Endothelial cell of umbilical vein (primary cell): ENCODE measurements at regions not wholly inside any gene's neighbourhood (a gene's known extent, or its start where the extent isn't known, plus 50 kb on each side); places are given as distances from the start of the nearest gene placed in this dataset.
A peak's percentile ranks its signal among the peaks of the same experiment; 100 is the strongest.

Source experiments
- BruUV-seq: library from RNA; stranded (reverse); fragments of 400-500 nt; replicated peaks from 2 replicates; lab custom pipeline; 2021; lab: Mats Ljungman, UMichigan
- CTCF ChIA-PET: fragments of 300-600, 350-600 bp; sonication (Branson Sonifier 250); formaldehyde crosslinking; loops from one replicate; lab custom pipeline; 2021; ENCODE audit warnings: antibody characterized with exemption, inconsistent platforms; lab: Charles Lee
- POLR2A ChIA-PET: fragments of 300-600, 350-600 bp; sonication (Branson Sonifier 250); formaldehyde crosslinking; loops from one replicate; lab custom pipeline; 2021; ENCODE audit warnings: antibody characterized with exemption, inconsistent platforms; lab: Charles Lee
- DNase-seq: peaks from one replicate; pipeline ENCODE4 v3.0.0-alpha.2; 2011; ENCODE audit warnings: low read depth, low spot score
- FAIRE-seq: peaks from 2 replicates; lab custom pipeline; 2011; peaks lifted over from hg19 to GRCh38; lab: Jason Lieb, UNC
- H2AFZ ChIP-seq: 2 replicates; pipeline ENCODE4 v1.6.0; 2012; ENCODE audit warnings: low read depth, low read length, control low read depth, inconsistent platforms
- H3K27ac ChIP-seq: 2 replicates; pipeline ENCODE4 v1.5.1; 2011; ENCODE audit warnings: low read depth, mild to moderate bottlenecking, control low read depth, low read length, moderate library complexity; ENCODE audit not compliant: insufficient read depth
- H3K27me3 ChIP-seq, 2 experiments: 2 replicates each; pipeline versions ENCODE4 v1.6.0 to v1.6.1; 2011; ENCODE audit warnings: low read length in 2 of 2, mixed read lengths in 1 of 2; ENCODE audit not compliant: control insufficient read depth in 2 of 2, insufficient read depth in 2 of 2
- H3K36me3 ChIP-seq, 2 experiments: 2 replicates in 1 of 2; 3 replicates in 1 of 2; pipeline ENCODE4 v1.5.1; 2011; ENCODE audit warnings: low read length in 2 of 2, mild to moderate bottlenecking in 1 of 2, moderate library complexity in 1 of 2; ENCODE audit not compliant: control insufficient read depth in 2 of 2, insufficient read depth in 2 of 2; ENCODE audit errors: extremely low read depth in 1 of 2
- H3K4me1 ChIP-seq: 3 replicates; pipeline ENCODE4 v1.5.1; 2011; ENCODE audit warnings: mild to moderate bottlenecking, low read length; ENCODE audit not compliant: control insufficient read depth, insufficient read depth; ENCODE audit errors: extremely low read depth
- H3K4me2 ChIP-seq: 2 replicates; pipeline ENCODE4 v1.6.1; 2011; ENCODE audit warnings: low read length, control low read depth, mixed read lengths; ENCODE audit not compliant: insufficient read depth
- H3K4me3 ChIP-seq, 3 experiments: fragments of 200-600 bp in 1 of 3; sonication (generic), shearing (Covaris generic) in 1 of 3; replicated peaks in 1 of 3; 2 replicates each; pipeline ENCODE4 v1.5.1; 2011 to 2016; ENCODE audit warnings: control low read depth in 3 of 3, low read length in 3 of 3, mild to moderate bottlenecking in 2 of 3, inconsistent platforms in 1 of 3, low read depth in 1 of 3, moderate library complexity in 1 of 3; ENCODE audit not compliant: insufficient read depth in 1 of 3
- H3K79me2 ChIP-seq: 2 replicates; pipeline ENCODE4 v1.6.0; 2012; ENCODE audit warnings: low read length, inconsistent platforms; ENCODE audit not compliant: control insufficient read depth, insufficient read depth
- H3K9ac ChIP-seq: replicated peaks from 2 replicates; pipeline ENCODE3; 2011; ENCODE audit warnings: low read length, control low read depth; ENCODE audit not compliant: insufficient read depth; ENCODE audit errors: extremely low read depth
- H3K9me1 ChIP-seq: replicated peaks from 3 replicates; pipeline ENCODE4 v1.6.0; 2011; ENCODE audit warnings: mild to moderate bottlenecking, low read length; ENCODE audit not compliant: control insufficient read depth, insufficient read depth; ENCODE audit errors: extremely low read depth
- H3K9me3 ChIP-seq: replicated peaks from 2 replicates; pipeline ENCODE4 v1.5.1; 2012; ENCODE audit warnings: low read length, inconsistent platforms; ENCODE audit not compliant: control insufficient read depth, insufficient read depth
- H4K20me1 ChIP-seq: replicated peaks from 2 replicates; pipeline ENCODE3; 2011; ENCODE audit warnings: mild to moderate bottlenecking, low read length; ENCODE audit not compliant: control insufficient read depth, insufficient read depth; ENCODE audit errors: extremely low read depth
- GATA2 ChIP-seq: IDR thresholded peaks from 2 replicates; pipeline ENCODE4 v1.7.0; 2011; ENCODE audit warnings: low read depth, mild to moderate bottlenecking, moderate library complexity, mixed read lengths, low read length; ENCODE audit not compliant: insufficient read length, insufficient read depth
- JUN ChIP-seq: IDR thresholded peaks from 2 replicates; pipeline ENCODE4 v1.6.1; 2011; ENCODE audit warnings: borderline replicate concordance, low read depth; ENCODE audit not compliant: insufficient read length, insufficient read depth
- MYC ChIP-seq: IDR thresholded peaks from one replicate; pipeline ENCODE4 v1.6.1; 2011; ENCODE audit warnings: mild to moderate bottlenecking, low read depth, low read length
- POLR2A ChIP-seq: IDR thresholded peaks from 2 replicates; pipeline ENCODE4 v1.6.1; 2012; ENCODE audit warnings: low read depth, mild to moderate bottlenecking, control low read depth, low read length
- POLR2AphosphoS5 ChIP-seq: IDR thresholded peaks from 2 replicates; pipeline ENCODE4 v1.6.1; 2012; ENCODE audit warnings: low read depth, mild to moderate bottlenecking, control low read depth, low read length, moderate library complexity; ENCODE audit not compliant: insufficient read depth
- dilution Hi-C: fragments of 300-500 bp; cut with MboI; formaldehyde crosslinking; loops from one replicate; pipeline ENCODE4 v1.15.0; 2019; ENCODE audit warnings: low sequenced_read_pairs; ENCODE audit not compliant: extremely low pct_ligation_motif_present
- intact Hi-C: fragments of 100-400 bp; cut with micrococcal nuclease; formaldehyde crosslinking; loops from one replicate; pipeline ENCODE4 v1.10.0; 2022
- TF ChIP-seq, protein P1 (sequence below): IDR thresholded peaks from 2 replicates; pipeline ENCODE4 v1.6.1; 2011; ENCODE audit not compliant: insufficient read depth, insufficient read length

DNA sequence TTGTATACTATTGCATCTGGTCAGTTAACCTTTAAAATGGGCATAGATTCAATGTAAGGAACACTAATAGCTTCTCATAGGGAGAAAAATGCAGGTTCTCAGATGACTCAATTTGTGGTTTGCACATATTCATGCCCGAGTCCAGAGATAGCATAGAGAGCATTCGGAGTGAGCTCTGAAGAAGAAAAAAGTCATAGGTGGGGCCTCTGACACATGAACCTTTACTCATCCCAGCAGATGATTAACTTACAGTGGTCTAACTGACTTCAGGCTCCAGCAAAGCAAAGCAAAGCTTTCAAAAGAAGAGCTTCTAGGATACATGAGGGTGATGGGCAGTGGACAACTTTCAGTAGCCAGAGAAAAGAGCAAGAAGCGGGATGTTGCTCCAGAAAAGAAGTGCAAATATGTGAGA is 55.3 kb upstream of the BTN3A2 start:
- Histone ChIP-seq H3K9me1 (no peaks in the 10 kb centered on the region), H3K4me3 (no peak overlapping the region), H3K27ac (no peak overlapping the region), H3K36me3 (no peaks in the 10 kb centered on the region), H3K79me2 (no peaks in the 10 kb centered on the region), H3K9ac (no peak overlapping the region), H3K4me1 (peaks cover 12% of the 10 kb centered on the region), H3K9me3 (no peaks in the 10 kb centered on the region), H2AFZ (no peak overlapping the region), H3K4me2 (no peak overlapping the region), H4K20me1 (no peaks in the 10 kb centered on the region), H3K27me3 (peaks cover 4 to 9% of the 10 kb centered on the region in 2 experiments)
- TF ChIP-seq JUN (no peak), MYC (no peak), POLR2A (no peak)
- intact Hi-C loops (no loop called here), dilution Hi-C loops (no loop called here)
- DNase-seq (no peak), FAIRE-seq (no peak)
- no TSS peak for BruUV-seq
- ChIA-PET CTCF (interaction anchor here (1.1 to 2.0 kb wide), 5 partner anchors 12 to 286 kb away, joined by 3 to 6 read pairs (median 4); a partner anchor contains a TSS), POLR2A (no interaction called here)

DNA sequence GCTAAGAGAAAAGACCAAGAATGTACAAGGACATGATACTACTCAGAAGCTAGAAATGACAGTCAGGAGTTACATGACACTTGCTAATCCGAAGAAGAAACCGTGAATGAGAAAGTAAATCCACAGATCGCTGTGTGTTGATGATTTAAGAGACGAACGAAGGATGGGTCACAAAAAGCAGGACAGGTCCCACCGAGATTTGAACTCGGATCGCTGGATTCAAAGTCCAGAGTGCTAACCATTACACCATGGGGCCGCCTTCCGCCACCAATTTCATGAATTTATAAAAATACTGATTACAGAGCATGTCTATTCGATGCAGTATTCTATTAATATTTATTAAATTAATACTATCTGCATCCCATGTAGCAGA is 54.0 kb upstream of the BTN3A2 start:
- no peaks in the 10 kb centered on the region for H4K20me1 ChIP-seq
- H3K9ac ChIP-seq, result no peak overlapping the region
- dilution Hi-C loops (no loop called here), intact Hi-C loops (loop anchor here (1.0 kb wide), 3 partner anchors 25 to 242 kb away; no protein-coding TSS in a partner anchor)
- ChIA-PET CTCF (interaction anchor here (1.0 to 1.4 kb wide), 2 partner anchors 38 to 74 kb away, joined by 3 read pairs; a partner anchor contains a TSS), POLR2A (interaction anchor here (0.9 kb wide), 1 partner anchor 152 kb away, joined by 3 read pairs; no protein-coding TSS in a partner anchor)
- peaks cover 12% of the 10 kb centered on the region for H3K4me1 ChIP-seq
- FAIRE-seq (no peak), DNase-seq (peak; percentile 47)
- peaks cover 4 to 9% of the 10 kb centered on the region in 2 experiments for H3K27me3 ChIP-seq
- no peaks in the 10 kb centered on the region for H3K79me2 ChIP-seq
- H3K9me1 ChIP-seq, result no peaks in the 10 kb centered on the region
- H3K27ac ChIP-seq, result no peak overlapping the region
- no peaks in the 10 kb centered on the region for H3K9me3 ChIP-seq
- H3K4me3 ChIP-seq, result peak overlapping the region in 2 of 3 experiments; percentile 95 to 98
- no TSS peak for BruUV-seq
- H3K36me3 ChIP-seq, result no peaks in the 10 kb centered on the region
- H3K4me2 ChIP-seq, result peak overlapping the region; percentile 90
- TF ChIP-seq, protein P1, sequence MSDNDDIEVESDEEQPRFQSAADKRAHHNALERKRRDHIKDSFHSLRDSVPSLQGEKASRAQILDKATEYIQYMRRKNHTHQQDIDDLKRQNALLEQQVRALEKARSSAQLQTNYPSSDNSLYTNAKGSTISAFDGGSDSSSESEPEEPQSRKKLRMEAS, result no peak
- TF ChIP-seq POLR2AphosphoS5 (no peak), GATA2 (no peak), MYC (no peak)
- H2AFZ ChIP-seq, result no peak overlapping the region
